Left hindlimb (tissue), 1 donor: ENCODE measurements at regions not wholly inside any gene's neighbourhood (a gene's known extent, or its start where the extent isn't known, plus 50 kb on each side); places are given as distances from the start of the nearest gene placed in this dataset.
"Not testable (repeated sequence)": the region's sequence is repeated elsewhere in the genome, so short reads cannot be mapped to it uniquely, and the experiment has no call there.

Experiments
- DNase-seq: peaks from one replicate; pipeline ENCODE4 v3.0.0-alpha.2; 2018

- no peak for DNase-seq
Measured at GRCh38 chr3:161602475-161602874, 105.9 kb downstream of the OTOL1 start.

DNA sequence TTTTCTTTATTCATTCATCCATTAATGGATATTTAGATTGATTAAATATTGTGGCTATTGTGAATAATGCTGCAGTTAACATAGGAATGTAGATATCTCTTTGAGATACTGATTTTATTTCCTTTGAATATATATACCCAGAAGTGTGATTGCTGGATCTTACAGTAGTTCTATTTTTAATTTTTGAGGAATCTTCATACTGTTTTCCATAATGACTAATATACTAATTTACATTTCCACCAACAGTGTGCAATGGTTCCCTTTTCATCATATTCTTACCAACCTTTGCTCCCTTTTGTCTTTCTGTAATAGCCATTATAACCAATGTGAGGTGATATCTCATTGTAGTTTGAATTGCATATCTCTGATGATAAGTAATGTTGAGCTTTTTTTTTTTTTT is 106.3 kb downstream of the OTOL1 start:
- DNase-seq, result no peak

- DNase-seq, result no peak
Measured at GRCh38 chr3:161607056-161607455, 110.4 kb downstream of the OTOL1 start.

DNA sequence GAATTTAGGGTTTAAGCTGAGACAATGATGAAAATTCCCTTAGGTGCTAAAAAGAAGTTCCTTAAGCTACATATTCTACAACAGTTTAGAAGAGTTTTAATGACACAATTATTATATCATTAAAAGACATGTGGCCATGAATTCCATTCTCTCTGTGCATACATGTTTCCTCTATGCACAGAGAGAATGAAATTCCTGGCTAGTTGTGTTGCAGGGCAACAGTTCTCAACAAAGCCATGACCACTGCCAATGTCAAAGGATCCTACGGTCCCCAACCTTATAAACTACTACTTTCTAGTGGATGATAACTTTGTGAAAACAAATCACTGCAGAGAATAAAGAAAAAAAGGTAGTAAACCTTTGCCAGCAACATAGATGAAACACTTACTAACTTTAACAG is 122.7 kb downstream of the OTOL1 start:
- DNase-seq, result no peak

GRCh38 chr3:161630794-161631193 is 134.2 kb downstream of the OTOL1 start:
- DNase-seq, result no peak

GRCh38 chr3:161631536-161631935 is 134.9 kb downstream of the OTOL1 start:
- DNase-seq, result no peak

- no peak for DNase-seq
Measured at GRCh38 chr3:161637559-161637958, 141.0 kb downstream of the OTOL1 start.

DNA sequence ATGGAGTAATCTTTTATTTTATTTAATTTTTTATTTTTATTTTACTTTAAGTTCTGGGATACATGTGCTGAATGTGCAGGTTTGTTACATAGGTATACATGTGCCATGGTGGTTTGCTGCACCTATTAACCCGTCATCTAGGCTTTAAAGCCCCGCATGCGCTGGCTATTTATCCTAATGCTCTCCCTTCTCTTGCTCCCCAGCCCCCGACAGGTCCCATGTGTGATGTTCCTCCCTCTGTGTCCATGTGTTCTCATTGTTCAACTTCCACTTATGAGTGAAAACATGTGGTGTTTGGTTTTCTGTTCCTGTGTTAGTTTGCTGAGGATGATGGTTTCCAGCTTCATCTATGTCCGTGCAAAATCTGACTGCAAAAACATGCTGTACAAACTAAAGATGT is 142.5 kb downstream of the OTOL1 start:
- DNase-seq, result not testable (repeated sequence)

DNA sequence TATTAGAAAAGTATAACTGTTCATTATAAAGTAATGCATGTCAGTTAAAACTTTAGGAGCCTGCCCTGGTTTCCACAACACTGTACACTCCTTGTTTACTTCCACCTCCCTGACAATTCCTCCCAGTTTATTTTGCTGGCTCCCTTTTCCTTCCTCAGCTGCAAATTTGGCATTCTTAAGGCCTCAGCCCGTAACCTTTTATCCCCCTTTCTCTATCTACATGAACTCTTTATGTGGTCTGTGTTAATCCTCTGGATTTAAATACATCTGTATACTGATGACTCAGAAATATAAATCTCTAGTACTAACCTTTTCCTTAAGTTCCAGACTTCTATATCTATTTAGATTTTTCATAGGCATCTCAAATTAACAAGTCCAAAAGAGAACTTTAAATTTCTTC is 143.6 kb downstream of the OTOL1 start:
- DNase-seq, result no peak

DNA sequence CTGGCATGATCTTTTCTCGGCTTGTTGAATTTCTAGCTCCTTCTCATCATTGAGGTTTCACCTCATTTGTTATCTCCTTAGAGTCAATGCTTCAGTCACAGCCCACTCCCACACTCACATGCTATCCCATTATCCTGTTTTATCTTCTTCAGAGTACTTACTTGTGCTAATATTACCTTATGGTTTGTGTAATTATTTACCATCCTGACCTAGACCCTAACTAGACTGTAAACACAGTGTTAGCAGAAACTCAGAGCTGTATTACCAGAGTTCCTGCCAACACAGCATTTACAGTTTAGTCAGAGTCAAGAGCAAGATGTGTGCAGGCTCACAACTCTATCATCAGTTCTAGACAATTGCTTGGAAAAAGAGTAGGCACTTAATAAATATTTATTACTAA is 144.7 kb downstream of the OTOL1 start:
- no peak for DNase-seq

DNA sequence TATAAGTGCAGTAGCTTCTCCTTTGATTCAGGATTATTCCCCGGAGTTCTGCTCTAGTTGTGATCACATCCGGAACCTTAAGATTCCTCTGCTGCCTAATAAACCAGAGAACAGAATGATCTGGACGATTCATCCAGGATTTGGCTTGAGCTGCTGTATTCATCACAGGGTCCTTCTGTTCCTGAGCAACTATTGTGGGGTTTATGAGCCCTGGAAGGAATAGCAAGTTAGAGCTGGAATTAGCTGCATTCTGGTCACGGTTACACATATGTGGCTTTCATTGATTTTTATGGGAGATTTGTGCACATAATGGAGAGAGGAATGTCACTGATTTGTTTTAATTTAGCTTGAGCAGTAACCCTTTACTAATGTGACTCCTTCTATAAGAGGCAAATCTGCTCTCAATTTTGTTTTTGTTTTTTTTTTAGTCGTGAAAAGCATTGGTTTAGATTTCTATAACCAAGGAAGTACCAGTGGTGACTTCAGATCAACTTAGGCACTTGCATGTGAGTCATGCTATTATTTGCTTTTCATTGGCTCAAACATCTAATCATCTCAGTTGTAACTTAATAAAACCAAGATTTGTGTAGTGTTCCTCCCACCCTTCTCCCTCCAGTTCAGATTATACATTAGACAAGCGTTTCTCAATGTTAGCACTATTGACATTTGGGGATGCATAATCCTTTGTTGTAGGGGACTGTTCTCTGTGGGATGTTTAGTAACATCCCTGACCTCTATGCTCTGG is 148.5 kb downstream of the OTOL1 start:
- DNase-seq, result peak; percentile 32

DNA sequence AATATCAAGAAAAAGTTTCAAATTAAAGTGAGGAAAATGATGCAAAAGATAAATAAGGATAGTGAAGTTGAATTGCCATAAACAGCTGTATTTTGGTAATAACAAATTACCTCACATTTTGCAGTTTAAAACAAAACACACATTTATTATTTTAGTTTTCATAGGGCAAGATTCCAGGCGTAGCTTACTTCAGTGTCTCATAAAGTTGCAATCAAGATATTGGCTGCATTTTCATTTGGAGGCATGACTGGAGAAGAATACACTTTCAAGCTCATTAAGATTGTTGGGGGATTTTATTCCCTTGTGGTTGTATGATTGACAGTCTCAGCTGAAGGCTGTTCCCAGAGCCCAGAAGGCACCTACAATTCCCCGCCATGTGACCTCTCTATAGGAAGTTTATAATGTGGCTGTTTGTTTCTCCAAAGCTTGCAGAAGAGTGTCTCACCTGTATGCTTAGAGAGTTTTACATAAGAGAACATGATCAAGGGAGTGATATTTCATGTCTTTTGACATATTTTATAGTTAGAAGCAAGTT is 151.4 kb downstream of the OTOL1 start:
- DNase-seq, result no peak

DNA sequence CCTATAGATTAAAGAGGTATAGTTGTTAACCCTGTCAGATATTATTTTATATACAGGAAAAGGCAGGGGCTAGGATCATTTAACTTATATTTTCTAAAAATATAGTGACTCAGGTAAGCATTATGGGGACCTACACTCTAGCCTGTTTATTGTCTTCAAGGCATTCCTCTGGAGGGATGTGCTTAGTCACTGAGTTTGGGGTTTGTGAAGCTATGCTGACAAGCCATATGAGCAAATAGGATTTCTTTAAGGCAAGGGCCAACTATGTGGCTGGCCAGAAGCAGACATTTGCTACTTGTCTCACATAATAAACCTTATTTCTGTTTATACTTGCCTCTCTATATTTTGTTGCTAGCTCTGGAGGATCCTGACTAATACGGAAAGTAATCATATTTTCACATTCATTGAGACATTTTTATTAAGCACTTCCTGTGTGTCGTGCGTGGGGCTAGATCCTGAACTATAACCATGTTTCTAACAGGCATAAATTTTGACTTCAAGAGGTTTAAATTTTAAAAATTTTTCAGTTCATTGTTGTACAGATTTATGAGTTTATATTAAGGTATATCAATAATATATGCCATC is 153.4 kb downstream of the OTOL1 start:
- DNase-seq, result no peak

- no peak for DNase-seq
Measured at GRCh38 chr3:161657786-161658185, 161.2 kb downstream of the OTOL1 start.

DNA sequence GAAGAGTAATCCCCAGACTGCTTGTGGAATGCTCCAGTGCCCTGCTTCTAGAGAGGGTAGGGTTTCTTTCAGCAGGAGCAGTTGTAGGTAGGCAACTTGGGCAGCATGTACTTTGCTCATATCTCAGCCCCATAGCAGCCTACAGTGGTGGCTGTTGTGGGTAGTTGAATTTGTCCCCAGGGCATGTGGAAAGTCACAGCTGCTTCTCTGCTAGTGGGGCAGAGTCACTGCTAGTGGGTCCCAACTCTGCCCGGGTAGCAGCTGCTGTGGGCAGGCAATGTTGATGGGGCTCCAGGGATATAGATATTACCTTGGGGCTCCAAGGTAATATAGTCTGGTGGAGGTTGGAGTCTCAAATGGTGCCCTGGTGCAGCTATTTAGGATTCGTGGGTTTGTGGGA is 174.5 kb downstream of the OTOL1 start:
- DNase-seq, result no peak

- DNase-seq, result no peak
Measured at GRCh38 chr3:161672478-161672877, 175.9 kb downstream of the OTOL1 start.

DNA sequence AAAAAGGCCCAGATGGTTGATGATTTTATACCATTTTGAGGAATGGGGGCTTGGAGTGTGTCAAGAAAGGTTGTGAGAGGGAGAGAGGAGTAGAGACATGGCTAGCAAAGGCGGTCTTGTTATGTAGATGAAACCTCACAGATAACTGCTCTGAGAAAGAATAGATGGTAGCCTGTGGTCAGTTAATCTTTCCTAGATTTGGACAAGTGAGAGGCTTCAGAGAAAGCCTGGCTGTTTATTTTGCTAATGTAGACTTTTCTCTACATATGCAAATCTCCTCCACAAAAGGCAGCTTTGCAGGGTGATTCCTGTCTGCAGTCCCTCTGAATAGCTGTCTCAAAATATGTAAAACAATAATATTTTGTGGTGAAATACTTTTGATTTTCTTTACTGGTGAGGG is 177.3 kb downstream of the OTOL1 start:
- DNase-seq, result no peak

DNA sequence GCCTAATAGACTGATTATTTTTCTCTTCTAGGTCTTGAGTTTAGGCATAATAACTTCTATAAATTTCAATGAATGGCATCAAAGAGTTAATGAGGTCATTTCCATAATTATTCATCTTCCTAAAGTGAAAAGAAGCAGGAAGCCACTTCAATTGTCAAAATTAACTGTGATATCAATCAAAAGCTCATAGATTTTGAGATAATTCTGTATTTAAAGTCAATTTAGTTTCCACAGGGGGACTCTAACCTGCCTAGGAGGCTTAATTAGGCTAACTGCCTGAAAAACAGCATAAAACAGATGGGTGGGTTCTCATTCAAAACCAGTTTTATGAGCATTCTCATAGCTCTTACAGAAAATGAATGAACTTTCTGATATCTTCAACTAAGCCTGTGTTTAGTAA is 177.8 kb downstream of the OTOL1 start:
- DNase-seq, result no peak

- not testable (repeated sequence) for DNase-seq
Measured at GRCh38 chr3:161681831-161682230, 185.2 kb downstream of the OTOL1 start.

DNA sequence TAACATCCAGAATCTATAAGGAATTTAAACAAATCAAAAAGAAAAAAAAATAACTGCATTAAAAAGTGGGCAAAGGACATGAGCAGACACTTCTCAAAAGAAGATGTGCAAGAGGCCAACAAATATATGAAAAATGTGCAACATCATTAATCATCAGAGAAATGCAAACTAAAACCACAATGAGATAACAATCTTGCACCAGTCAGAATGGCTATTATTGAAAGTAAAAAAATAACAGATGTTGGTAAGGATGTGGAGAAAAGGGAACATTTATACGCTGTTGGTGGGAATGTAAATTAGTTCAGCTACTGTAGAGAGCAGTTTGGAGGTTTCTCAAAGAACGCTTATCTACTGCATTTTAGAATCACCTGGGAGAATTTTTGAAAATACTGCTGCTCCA is 186.1 kb downstream of the OTOL1 start:
- DNase-seq, result no peak

- DNase-seq, result no peak
Measured at GRCh38 chr3:161689584-161690298, 193.1 kb downstream of the OTOL1 start.

GRCh38 chr3:161690299-161690620 is 193.7 kb downstream of the OTOL1 start:
- DNase-seq, result no peak

- DNase-seq, result no peak
Measured at GRCh38 chr3:161691677-161692076, 195.1 kb downstream of the OTOL1 start.
